ENCODE measurements at regions not wholly inside any gene's neighbourhood (a gene's known extent, or its start where the extent isn't known, plus 50 kb on each side); places are given as distances from the start of the nearest gene placed in this dataset.

- TF ChIP-seq POLR2A (IDR thresholded peaks at IDR 0.05): no peak
- no peak for TF ChIP-seq CTCF (IDR thresholded peaks at IDR 0.05)
- no peak for TF ChIP-seq POLR2AphosphoS5 (IDR thresholded peaks at IDR 0.05; ENCODE audit: insufficient read depth in 1 of 2, low read depth in 1 of 2)
- no peaks in the 10 kb centered on the region for H3K9me3 ChIP-seq
- intact Hi-C loops (cut with DNase I): no loop called here
Measured at GRCh38 chr1:239218301-239218700, 168.1 kb upstream of the CHRM3 start.

GRCh38 chr1:239212811-239213220 is 173.6 kb upstream of the CHRM3 start:
- no peaks in the 10 kb centered on the region for H3K9me3 ChIP-seq
- intact Hi-C loops (cut with DNase I): no loop called here
- no peak overlapping the region for H3K4me3 ChIP-seq
- no peak overlapping the region for H3K27ac ChIP-seq
- no peak for DNase-seq (ENCODE audit: extremely low spot score in 2 of 2)
- H3K36me3 ChIP-seq: no peaks in the 10 kb centered on the region
- H3K4me1 ChIP-seq: no peaks in the 10 kb centered on the region
- TF ChIP-seq CTCF (IDR thresholded peaks at IDR 0.05) (no peak), POLR2A (IDR thresholded peaks at IDR 0.05) (no peak), POLR2AphosphoS5 (IDR thresholded peaks at IDR 0.05; ENCODE audit: insufficient read depth in 1 of 2, low read depth in 1 of 2) (no peak)
- H3K27me3 ChIP-seq: no peaks in the 10 kb centered on the region

More at GRCh38 chr1:239218301-239218700, 168.1 kb upstream of the CHRM3 start:
- no peaks in the 10 kb centered on the region for H3K36me3 ChIP-seq
- no peak overlapping the region for H3K4me3 ChIP-seq
- H3K27me3 ChIP-seq: no peaks in the 10 kb centered on the region
- no peaks in the 10 kb centered on the region for H3K4me1 ChIP-seq
- H3K27ac ChIP-seq: no peak overlapping the region
- DNase-seq (ENCODE audit: extremely low spot score in 2 of 2): no peak

- Histone ChIP-seq H3K27me3 (no peaks in the 10 kb centered on the region), H3K27ac (no peak overlapping the region), H3K36me3 (no peaks in the 10 kb centered on the region), H3K4me1 (no peaks in the 10 kb centered on the region), H3K4me3 (no peak overlapping the region), H3K9me3 (no peaks in the 10 kb centered on the region)
- intact Hi-C loops (cut with DNase I): no loop called here
- no peak for DNase-seq (ENCODE audit: extremely low spot score in 2 of 2)
- TF ChIP-seq POLR2A (IDR thresholded peaks at IDR 0.05) (no peak), CTCF (IDR thresholded peaks at IDR 0.05) (no peak), POLR2AphosphoS5 (IDR thresholded peaks at IDR 0.05; ENCODE audit: insufficient read depth in 1 of 2, low read depth in 1 of 2) (no peak)
Measured at GRCh38 chr1:239209591-239209990, 176.8 kb upstream of the CHRM3 start.

GRCh38 chr1:239204401-239204800 is 182.0 kb upstream of the CHRM3 start:
- Histone ChIP-seq H3K27ac (no peak overlapping the region), H3K9me3 (no peaks in the 10 kb centered on the region), H3K36me3 (no peaks in the 10 kb centered on the region), H3K27me3 (no peaks in the 10 kb centered on the region), H3K4me3 (no peak overlapping the region), H3K4me1 (no peaks in the 10 kb centered on the region)
- DNase-seq (ENCODE audit: extremely low spot score in 2 of 2): no peak
- TF ChIP-seq POLR2A (IDR thresholded peaks at IDR 0.05) (no peak), POLR2AphosphoS5 (IDR thresholded peaks at IDR 0.05; ENCODE audit: insufficient read depth in 1 of 2, low read depth in 1 of 2) (no peak), CTCF (IDR thresholded peaks at IDR 0.05) (no peak)
- intact Hi-C loops (cut with DNase I): no loop called here

- H3K9me3 ChIP-seq: no peaks in the 10 kb centered on the region
- intact Hi-C loops (cut with DNase I): no loop called here
- no peaks in the 10 kb centered on the region for H3K27me3 ChIP-seq
- TF ChIP-seq POLR2AphosphoS5 (IDR thresholded peaks at IDR 0.05; ENCODE audit: insufficient read depth in 1 of 2, low read depth in 1 of 2) (no peak), CTCF (IDR thresholded peaks at IDR 0.05) (no peak), POLR2A (IDR thresholded peaks at IDR 0.05) (no peak)
- no peak for DNase-seq (ENCODE audit: extremely low spot score in 2 of 2)
- H3K27ac ChIP-seq: no peak overlapping the region
- no peaks in the 10 kb centered on the region for H3K4me1 ChIP-seq
- H3K36me3 ChIP-seq: no peaks in the 10 kb centered on the region
- no peak overlapping the region for H3K4me3 ChIP-seq
Measured at GRCh38 chr1:239197871-239198270, 188.5 kb upstream of the CHRM3 start.

Data from vagina (tissue), 2 donors.